LNCaP clone FGC (cell line): ENCODE measurements at regions not wholly inside any gene's neighbourhood (a gene's known extent, or its start where the extent isn't known, plus 50 kb on each side); places are given as distances from the start of the nearest gene placed in this dataset.

Experiments used
- DNase-seq: peaks from one replicate; pipeline ENCODE4 v3.0.0-alpha.2; 2011; ENCODE audit warnings: low read depth
- H3K4me3 ChIP-seq: 2 replicates; pipeline ENCODE4 v1.5.1; 2011; ENCODE audit warnings: mild to moderate bottlenecking, low read depth, low read length, control low read depth
- CTCF ChIP-seq: IDR thresholded peaks from 2 replicates; pipeline ENCODE4 v1.5.1; 2012; ENCODE audit warnings: mild to moderate bottlenecking; ENCODE audit not compliant: control insufficient read depth, insufficient read depth; ENCODE audit errors: extremely low read depth

GRCh38 chr10:131675104-131675503 lies 225.7 kb upstream of the PPP2R2D start:
- TF ChIP-seq CTCF, result no peak
- DNase-seq, result no peak
- no peak overlapping the region for H3K4me3 ChIP-seq

GRCh38 chr10:131676046-131676799 lies 224.6 kb upstream of the PPP2R2D start:
- DNase-seq, result no peak
- TF ChIP-seq CTCF, result no peak
- no peak overlapping the region for H3K4me3 ChIP-seq

- no peak overlapping the region for H3K4me3 ChIP-seq
- no peak for DNase-seq
- no peak for TF ChIP-seq CTCF
Measured at GRCh38 chr10:131676800-131677421, 223.9 kb upstream of the PPP2R2D start.

- no peak for TF ChIP-seq CTCF
- no peak for DNase-seq
- H3K4me3 ChIP-seq, result no peak overlapping the region
Measured at GRCh38 chr10:131677671-131678070, 223.1 kb upstream of the PPP2R2D start.

DNA sequence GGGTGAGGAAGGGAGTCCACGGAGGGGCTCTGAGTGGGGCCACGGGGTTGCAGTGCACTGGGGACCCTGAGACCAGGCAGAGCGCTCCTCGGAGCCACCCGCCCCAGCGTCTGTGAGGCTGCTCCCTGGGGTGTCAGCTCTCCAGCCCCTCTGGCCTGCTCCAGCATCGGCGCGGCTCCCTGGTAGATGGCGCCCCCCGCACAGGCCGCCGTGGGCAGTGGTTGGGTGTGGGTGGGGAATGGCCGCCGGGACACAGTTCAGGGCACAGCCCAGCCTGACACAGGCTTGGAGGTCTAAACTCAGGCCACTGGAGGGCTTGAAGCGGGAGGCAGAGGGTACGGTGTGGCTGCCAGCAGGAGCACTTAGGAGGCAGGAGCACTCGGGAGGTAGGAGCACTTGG lies 222.6 kb upstream of the PPP2R2D start:
- no peak overlapping the region for H3K4me3 ChIP-seq
- TF ChIP-seq CTCF, result no peak
- no peak for DNase-seq

DNA sequence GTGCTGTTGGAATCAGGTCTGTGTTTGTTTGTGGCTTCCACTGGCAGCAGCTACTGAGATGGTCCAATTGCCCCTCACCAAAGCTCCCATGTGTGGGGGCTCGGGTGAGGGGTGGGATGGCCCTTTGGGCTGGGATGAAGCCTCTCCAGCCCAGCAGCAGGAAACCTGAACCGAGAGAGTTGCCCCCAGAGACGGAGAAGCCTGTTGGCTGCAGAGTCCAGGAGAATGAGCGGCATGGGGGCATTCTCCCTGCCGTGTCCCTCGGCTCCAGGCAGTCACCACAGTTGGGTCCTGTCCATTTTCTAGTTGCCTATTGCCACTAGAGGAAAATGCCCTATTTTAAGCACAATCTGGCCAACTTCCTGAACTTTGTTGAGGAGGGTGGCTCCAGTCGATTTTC lies 222.2 kb upstream of the PPP2R2D start:
- no peak for TF ChIP-seq CTCF
- no peak for DNase-seq
- no peak overlapping the region for H3K4me3 ChIP-seq
